ENCODE measurements at regions not wholly inside any gene's neighbourhood (a gene's known extent, or its start where the extent isn't known, plus 50 kb on each side); places are given as distances from the start of the nearest gene placed in this dataset.

DNA sequence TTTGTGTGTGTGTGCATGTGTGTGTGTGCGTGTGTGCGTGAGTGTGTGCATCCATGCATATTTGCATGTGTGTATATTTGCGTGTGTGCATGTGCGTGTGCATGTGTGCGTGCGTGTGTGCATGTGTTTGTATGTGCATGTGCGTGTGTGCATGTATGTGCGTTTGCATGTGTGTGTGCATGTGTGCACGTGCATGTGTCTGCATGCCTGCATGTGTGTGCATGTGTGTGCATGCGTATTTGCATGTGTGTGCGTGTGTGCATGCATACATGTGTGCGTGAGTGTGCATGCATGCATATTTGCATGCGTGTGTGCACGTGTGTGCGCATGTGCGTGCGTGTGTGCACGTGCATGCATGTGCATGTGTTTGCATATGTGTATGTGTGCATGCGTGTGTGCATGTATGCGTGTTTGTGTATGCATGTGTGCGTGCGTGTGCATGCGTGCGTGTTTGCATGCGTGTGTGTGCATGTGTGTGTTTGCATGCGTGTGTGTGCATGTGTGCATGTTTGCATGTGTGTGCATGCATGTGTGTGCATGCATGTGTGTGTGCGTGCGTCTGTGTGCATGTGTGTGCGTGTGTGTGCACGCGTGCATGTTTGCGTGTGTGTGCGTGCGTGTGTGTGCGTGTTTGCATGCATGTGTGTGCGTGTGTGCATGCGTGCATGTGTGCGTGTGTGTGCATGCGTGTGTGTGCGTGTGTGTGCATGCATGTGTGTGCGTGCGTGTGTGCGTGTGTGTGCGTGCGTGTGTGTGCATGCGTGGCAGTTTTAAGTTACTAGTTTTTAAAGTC, 57.7 kb upstream of the SMOC2 start:
- DNase-seq (ENCODE audit: low spot score) = no peak
- in situ Hi-C loops (cut with HindIII; ENCODE audit: low sequenced_read_pairs) = no loop called here

DNA sequence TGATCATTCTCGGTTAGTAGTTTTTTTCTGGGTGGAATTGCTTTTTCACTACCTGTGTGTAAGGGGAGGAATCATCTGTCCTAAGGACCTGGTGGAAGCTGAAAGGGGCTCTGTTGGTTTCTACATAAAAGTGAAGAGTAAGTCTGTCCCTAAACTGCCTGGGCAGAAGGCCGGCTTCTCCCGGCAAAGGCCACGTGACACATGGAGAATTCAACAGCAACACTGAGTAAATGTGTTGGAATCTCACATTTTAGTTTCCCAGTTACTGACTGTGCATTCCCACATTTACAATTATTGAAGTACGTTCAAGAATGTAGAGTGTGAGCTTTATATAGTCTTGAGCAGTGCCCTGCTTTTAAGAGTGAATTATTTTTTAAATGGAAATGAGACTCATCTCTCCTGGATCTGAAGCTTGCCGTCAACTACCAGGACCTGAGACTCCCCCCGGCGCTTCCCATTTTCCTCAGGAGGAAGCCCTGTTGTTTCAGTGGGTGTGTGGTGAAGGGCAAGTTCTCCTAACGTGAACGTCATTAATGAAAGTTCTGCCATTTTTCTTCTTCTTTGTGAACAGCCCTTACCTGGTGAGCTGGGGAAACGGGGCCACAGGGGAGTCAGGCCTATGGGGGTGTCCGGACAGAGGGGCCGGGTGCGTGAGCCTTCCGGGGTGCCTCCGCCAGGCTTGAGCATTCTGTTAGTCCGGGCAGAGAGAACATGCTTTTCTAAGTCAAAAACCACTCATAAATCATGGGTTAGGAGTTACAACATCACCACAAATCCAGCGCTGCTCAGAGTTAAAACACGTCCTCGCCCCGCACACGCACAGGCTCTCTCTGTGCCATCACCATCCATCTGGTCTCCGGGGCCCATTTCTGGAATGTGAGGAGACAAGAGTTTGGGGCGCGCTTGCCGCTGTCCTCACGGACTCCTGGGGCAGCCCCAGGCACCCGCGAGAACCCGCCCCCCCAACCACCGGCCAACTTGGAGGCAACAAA, 56.6 kb upstream of the SMOC2 start:
- in situ Hi-C loops (cut with HindIII; ENCODE audit: low sequenced_read_pairs) = no loop called here
- no peak for DNase-seq (ENCODE audit: low spot score)

DNA sequence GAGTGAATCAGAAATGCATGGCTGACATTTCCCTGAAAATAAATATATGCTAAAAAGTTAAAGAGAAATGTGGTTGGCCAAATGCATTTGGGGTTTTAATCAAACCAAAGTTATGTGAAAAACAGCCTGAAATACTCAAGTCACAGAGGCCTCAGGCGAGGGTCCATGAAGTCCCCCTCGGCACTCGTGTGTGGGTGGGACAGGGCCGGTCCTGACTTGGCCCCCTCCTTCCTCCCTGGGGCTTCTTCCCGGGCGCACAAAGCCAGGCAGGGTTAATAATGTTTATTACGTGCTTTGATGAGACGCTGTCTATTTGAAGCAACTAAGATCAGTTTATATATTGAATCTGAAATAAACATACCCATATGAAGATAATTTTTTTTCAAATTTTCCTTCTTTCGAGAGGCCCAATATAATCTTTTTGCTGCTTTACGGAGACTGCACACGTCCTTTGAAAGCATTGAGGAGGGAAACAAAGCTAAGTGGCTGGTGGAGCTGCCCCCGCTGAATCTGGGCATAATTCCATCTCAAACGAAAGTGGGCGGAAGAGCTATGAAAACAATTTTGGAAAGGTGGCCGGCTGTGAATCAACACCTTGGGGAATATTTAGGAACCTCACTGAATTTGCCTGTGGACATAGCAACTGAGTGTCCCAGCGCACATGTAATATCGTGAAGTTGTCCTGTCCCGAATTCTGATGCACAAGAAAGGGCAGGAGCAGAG, 55.8 kb upstream of the SMOC2 start:
- in situ Hi-C loops (cut with HindIII; ENCODE audit: low sequenced_read_pairs) = no loop called here
- DNase-seq (ENCODE audit: low spot score) = no peak

DNA sequence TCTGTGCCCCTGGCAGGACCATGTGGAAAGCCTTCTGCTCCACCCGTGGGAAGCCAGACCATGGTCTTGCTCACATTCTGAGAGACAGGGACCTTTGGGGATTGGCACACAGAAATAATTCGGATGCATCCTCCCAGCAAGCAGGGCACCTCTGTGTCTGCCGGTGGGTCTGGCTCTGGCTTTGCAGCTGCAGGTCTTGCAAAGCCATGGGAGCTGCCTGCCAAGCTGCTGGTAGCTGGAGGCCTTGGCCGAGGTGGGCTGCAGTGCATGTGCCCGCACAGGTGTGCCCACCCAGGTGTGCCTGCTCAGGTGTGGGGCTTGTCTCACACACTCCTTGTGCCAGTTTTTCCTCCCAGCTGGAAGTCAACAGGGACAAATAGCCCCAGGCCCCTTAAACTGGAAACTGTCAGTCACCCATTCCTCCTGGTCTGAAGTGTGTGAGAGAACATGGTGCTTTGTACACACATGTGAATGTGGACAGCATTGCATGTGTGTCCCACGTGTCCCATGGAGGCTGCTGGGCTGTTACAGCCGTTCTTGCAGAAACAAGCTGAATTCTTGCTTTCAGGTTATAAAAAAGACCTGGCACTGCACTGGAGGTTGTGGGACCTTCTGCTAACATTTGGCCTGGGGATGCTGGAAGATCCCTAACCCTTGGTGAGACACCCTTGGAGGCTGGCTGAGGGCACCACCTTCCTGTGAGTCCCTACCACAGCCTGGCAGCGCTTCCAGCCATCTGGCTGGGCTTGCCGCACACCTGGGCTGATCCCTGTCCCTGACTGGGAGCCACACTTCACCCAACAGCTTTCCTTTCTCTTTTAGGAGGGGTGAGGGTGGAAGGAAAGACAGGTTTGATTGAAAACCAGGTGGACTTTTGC, 54.9 kb upstream of the SMOC2 start:
- in situ Hi-C loops (cut with HindIII; ENCODE audit: low sequenced_read_pairs) = no loop called here
- DNase-seq (ENCODE audit: low spot score) = no peak

DNA sequence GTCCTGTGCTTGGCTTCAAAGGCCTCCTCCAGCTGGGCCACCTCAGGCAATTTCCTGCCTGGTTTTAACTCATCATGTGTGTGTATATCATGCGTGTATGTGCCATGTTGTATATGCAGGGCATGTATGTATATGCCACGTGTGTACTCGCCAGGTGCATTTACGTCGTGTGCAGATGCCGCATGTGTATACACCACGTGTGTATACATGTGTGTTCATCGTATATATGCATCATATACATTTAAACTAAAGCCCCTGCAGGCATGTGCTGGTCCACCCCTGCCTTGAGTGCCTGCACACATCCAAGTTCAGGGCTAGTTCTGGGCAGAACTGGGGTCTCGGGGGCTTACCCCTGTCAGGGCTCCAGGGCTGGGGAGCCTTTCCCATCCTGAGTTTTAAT, 54.0 kb upstream of the SMOC2 start:
- in situ Hi-C loops (cut with HindIII; ENCODE audit: low sequenced_read_pairs) = no loop called here
- no peak for DNase-seq (ENCODE audit: low spot score)

DNA sequence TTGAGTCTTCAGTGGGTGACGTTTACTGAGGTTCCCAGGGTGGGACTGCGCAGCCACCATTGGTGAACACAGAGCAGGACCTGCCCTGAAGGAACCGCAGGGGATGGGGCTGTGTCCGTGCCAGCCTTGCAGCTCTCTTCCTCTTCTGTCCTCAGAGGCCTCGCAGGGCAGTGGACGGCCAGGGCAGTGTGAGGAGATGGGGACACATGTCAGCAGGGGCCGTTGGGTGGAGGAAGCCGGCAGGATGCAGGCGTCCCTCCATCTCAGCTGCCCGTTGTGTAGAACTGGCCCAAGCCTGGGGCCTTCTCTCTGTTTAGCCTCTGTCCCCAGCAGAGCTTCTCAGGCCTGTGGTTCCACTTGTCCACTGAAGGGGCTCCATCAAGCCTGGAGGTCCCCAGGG, 53.6 kb upstream of the SMOC2 start:
- DNase-seq (ENCODE audit: low spot score) = no peak
- in situ Hi-C loops (cut with HindIII; ENCODE audit: low sequenced_read_pairs) = no loop called here

DNA sequence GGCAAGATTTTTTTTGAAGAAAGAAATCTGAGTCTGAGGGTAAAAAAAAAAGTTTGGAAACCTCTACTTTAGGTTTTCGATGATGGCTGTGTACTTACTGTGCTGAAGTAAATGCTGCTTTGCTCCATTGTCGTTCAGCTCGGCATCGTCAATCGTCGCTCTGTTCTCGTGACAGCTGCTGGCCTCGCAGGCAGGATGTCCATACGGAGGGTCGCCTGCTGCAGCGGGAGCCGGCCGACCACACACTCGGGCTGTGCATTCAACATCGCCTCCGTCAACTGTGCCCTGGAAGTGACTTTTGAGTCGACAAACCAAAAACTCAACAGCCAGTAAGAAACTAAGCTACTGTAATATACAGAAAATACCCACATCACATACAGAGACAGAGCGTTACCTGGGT, 53.1 kb upstream of the SMOC2 start:
- DNase-seq (ENCODE audit: low spot score) = no peak
- in situ Hi-C loops (cut with HindIII; ENCODE audit: low sequenced_read_pairs) = no loop called here

DNA sequence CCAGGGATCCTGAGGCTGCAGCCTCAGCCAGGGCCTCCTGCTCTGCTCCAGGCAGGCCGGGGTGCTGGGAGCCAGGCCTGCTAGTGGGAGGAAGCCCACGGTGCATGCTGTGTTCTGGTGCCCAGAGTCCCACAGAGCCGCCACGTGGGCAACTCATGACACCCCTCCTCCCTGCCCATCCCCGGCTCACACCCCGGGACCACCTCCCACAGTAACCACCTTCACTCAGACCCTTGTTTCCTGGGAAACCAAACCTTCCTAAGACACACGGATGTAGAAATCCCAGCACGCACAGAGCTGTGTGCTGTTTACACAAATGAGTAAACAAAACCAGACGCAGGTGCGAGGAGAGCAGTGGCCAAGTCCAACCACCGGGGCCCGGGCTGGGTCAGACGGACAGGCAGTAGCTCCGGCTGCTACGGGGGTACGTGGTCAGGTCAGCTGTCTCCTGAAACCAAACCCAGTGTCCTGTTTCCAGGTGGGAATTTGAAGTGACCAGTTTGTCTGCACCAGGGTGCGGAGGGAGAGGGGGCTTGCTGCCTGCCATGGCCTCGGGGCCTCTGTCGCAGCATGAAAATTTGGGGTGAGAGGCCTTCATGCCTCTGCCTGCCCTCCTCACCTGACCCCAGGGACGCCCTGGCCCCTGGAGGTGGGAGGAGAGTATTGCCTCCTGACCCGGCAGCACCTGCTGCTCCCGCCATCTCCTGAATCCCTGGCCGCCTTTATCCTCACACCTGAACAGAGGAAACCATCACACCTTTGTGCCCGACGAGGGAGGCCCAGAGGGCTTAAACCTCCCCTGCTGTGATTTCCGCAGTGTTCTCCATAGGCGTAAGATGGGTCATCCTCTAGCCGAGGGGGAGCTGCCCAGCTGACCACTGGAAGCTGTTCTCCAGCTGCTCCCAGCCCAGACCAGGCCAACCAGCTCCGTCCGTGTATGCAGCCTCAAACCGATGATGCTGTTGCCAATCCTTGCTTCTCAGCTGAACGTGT, 52.0 kb upstream of the SMOC2 start:
- DNase-seq (ENCODE audit: low spot score) = no peak
- in situ Hi-C loops (cut with HindIII; ENCODE audit: low sequenced_read_pairs) = no loop called here

DNA sequence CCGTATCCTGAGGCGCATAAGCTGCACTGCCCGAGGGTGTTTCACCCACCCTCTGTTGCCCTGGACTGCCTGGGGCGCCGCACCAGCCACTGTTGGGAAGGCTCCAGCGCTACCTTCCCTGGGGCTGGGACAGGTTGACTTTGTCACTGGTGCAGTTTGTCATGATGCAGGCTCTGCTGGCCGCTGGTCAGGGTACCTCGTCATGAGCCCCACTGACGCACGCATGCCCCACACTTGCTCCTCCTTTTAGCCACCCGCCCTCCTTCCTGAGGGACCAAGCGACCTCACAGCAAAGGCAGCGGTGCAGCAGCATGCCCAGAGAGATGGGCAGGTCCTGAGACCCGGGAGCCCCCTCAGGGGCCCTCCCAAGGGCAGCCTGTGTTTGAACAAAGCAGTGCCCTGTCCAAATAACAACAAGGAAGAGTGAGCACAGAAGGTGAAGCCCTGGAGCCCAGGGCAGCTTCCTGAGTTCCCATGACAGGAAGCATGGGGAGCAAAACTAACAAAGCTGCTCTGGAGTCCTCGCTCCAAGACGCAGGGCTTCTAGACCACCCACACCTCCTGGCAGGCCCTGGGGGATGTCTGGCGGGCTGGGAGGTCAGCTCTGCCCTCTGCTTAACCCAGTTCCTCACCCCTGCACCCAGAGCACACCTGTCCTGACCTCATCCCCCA, 50.1 kb upstream of the SMOC2 start:
- in situ Hi-C loops (cut with HindIII; ENCODE audit: low sequenced_read_pairs) = no loop called here

More for the DNA sequence above, 50.1 kb upstream of the SMOC2 start:
- DNase-seq (ENCODE audit: low spot score) = no peak

Measured in G401 (cell line).